ENCODE measurements at regions not wholly inside any gene's neighbourhood (a gene's known extent, or its start where the extent isn't known, plus 50 kb on each side); places are given as distances from the start of the nearest gene placed in this dataset.
"Not testable (repeated sequence)": the region's sequence is repeated elsewhere in the genome, so short reads cannot be mapped to it uniquely, and the experiment has no call there.

- no peak for DNase-seq (ENCODE audit: low read depth in 2 of 2)
Measured at GRCh38 chr11:96778272-96778671, 388.5 kb downstream of the JRKL start.

GRCh38 chr11:96779030-96779429, 389.2 kb downstream of the JRKL start:
- DNase-seq (ENCODE audit: low read depth in 2 of 2) = no peak

GRCh38 chr11:96781082-96781481, 391.3 kb downstream of the JRKL start:
- DNase-seq (ENCODE audit: low read depth in 2 of 2) = no peak

- no peak for DNase-seq (ENCODE audit: low read depth in 2 of 2)
Measured at GRCh38 chr11:96782632-96783031, 392.8 kb downstream of the JRKL start.

GRCh38 chr11:96783311-96783710, 393.5 kb downstream of the JRKL start:
- no peak for DNase-seq (ENCODE audit: low read depth in 2 of 2)

- no peak for DNase-seq (ENCODE audit: low read depth in 2 of 2)
Measured at GRCh38 chr11:96785073-96785472, 395.3 kb downstream of the JRKL start.

GRCh38 chr11:96794152-96794551, 404.3 kb downstream of the JRKL start:
- DNase-seq (ENCODE audit: low read depth in 2 of 2) = no peak

- DNase-seq (ENCODE audit: low read depth in 2 of 2) = no peak
Measured at GRCh38 chr11:96798445-96798844, 408.6 kb downstream of the JRKL start.

GRCh38 chr11:96815236-96815635, 425.4 kb downstream of the JRKL start:
- DNase-seq (ENCODE audit: low read depth in 2 of 2) = no peak

- DNase-seq (ENCODE audit: low read depth in 2 of 2) = no peak
Measured at GRCh38 chr11:96817482-96818399, 427.9 kb downstream of the JRKL start.

- no peak for DNase-seq (ENCODE audit: low read depth in 2 of 2)
Measured at GRCh38 chr11:96827164-96827563, 437.4 kb downstream of the JRKL start.

- no peak for DNase-seq (ENCODE audit: low read depth in 2 of 2)
Measured at GRCh38 chr11:96841792-96842191, 452.0 kb downstream of the JRKL start.

- no peak for DNase-seq (ENCODE audit: low read depth in 2 of 2)
Measured at GRCh38 chr11:96842731-96843130, 452.9 kb downstream of the JRKL start.

GRCh38 chr11:96854425-96854824, 464.6 kb downstream of the JRKL start:
- DNase-seq (ENCODE audit: low read depth in 2 of 2) = no peak

GRCh38 chr11:96861722-96862121, 471.9 kb downstream of the JRKL start:
- DNase-seq (ENCODE audit: low read depth in 2 of 2) = not testable (repeated sequence)

- DNase-seq (ENCODE audit: low read depth in 2 of 2) = no peak
Measured at GRCh38 chr11:96863520-96863919, 473.7 kb downstream of the JRKL start.

- DNase-seq (ENCODE audit: low read depth in 2 of 2) = no peak
Measured at GRCh38 chr11:96865020-96865419, 475.2 kb downstream of the JRKL start.

GRCh38 chr11:96869207-96869606, 479.4 kb downstream of the JRKL start:
- no peak for DNase-seq (ENCODE audit: low read depth in 2 of 2)

- no peak for DNase-seq (ENCODE audit: low read depth in 2 of 2)
Measured at GRCh38 chr11:96875712-96876111, 485.9 kb downstream of the JRKL start.

GRCh38 chr11:96878299-96879051, 488.7 kb downstream of the JRKL start:
- DNase-seq (ENCODE audit: low read depth in 2 of 2) = no peak

GRCh38 chr11:96882622-96883021, 492.8 kb downstream of the JRKL start:
- DNase-seq (ENCODE audit: low read depth in 2 of 2) = not testable (repeated sequence)

GRCh38 chr11:96885405-96885804, 495.6 kb downstream of the JRKL start:
- DNase-seq (ENCODE audit: low read depth in 2 of 2) = no peak

- DNase-seq (ENCODE audit: low read depth in 2 of 2) = no peak
Measured at GRCh38 chr11:96885912-96886311, 496.1 kb downstream of the JRKL start.
